IPS-18a (cell line): ENCODE measurements at regions not wholly inside any gene's neighbourhood (a gene's known extent, or its start where the extent isn't known, plus 50 kb on each side); places are given as distances from the start of the nearest gene placed in this dataset.

Experiments used
- H3K27ac ChIP-seq: one replicate; pipeline ENCODE4 v1.5.1; 2013; ENCODE audit warnings: low read length
- H3K27me3 ChIP-seq: one replicate; pipeline ENCODE4 v1.6.1; 2013; ENCODE audit warnings: mild to moderate bottlenecking, low read length; ENCODE audit not compliant: control insufficient read depth, insufficient read depth
- H3K36me3 ChIP-seq: one replicate; pipeline ENCODE4 v1.6.1; 2013; ENCODE audit warnings: low read depth, low read length; ENCODE audit not compliant: control insufficient read depth
- H3K4me1 ChIP-seq: one replicate; pipeline ENCODE4 v1.6.1; 2013; ENCODE audit warnings: low read depth, low read length; ENCODE audit not compliant: control insufficient read depth
- H3K4me3 ChIP-seq: one replicate; pipeline ENCODE4 v1.5.1; 2013; ENCODE audit warnings: low read length
- H3K9ac ChIP-seq: one replicate; pipeline ENCODE4 v1.6.1; 2013; ENCODE audit warnings: mild to moderate bottlenecking, low read length, moderate library complexity
- H3K9me3 ChIP-seq: one replicate; pipeline ENCODE4 v1.6.1; 2013; ENCODE audit warnings: low read depth, low read length; ENCODE audit not compliant: control insufficient read depth

- no peaks in the 10 kb centered on the region for H3K9me3 ChIP-seq
- peaks cover 4% of the 10 kb centered on the region for H3K4me1 ChIP-seq
- no peak overlapping the region for H3K27ac ChIP-seq
- H3K27me3 ChIP-seq: no peaks in the 10 kb centered on the region
- no peaks in the 10 kb centered on the region for H3K36me3 ChIP-seq
- no peak overlapping the region for H3K4me3 ChIP-seq
- no peak overlapping the region for H3K9ac ChIP-seq
Measured at GRCh38 chr22:34108168-34108567, 187.9 kb upstream of the LARGE1 start.

DNA sequence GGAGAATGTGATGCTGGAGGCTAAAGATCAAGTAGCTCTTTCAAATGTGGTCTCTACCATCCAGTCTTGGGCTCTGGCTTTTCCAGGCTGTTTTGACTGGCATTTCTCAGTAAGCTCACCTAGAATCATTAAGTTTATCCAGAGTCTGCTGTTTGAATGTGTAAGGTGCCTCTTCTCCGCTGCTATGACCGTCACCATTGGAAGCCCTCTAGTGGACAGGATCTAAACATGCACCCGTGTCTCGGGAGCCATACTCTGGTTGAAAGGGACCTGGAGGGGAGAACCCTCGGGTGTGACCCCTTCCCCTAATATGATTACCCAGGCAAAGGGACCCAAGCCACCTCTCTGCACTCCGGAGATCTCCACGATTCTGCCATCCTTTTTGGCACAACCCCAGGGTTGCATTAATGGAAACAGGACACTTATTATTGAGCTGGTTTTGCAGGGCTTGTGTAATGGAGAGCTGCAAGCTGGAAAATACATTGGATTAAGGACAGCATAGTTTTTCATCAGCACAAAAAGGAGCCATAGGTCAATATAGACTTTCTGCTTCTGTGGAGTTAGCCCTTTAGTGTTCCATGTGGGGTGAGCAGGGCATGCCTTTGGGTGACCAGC is 191.0 kb upstream of the LARGE1 start:
- Histone ChIP-seq H3K4me3 (no peak overlapping the region), H3K9ac (no peak overlapping the region)

DNA sequence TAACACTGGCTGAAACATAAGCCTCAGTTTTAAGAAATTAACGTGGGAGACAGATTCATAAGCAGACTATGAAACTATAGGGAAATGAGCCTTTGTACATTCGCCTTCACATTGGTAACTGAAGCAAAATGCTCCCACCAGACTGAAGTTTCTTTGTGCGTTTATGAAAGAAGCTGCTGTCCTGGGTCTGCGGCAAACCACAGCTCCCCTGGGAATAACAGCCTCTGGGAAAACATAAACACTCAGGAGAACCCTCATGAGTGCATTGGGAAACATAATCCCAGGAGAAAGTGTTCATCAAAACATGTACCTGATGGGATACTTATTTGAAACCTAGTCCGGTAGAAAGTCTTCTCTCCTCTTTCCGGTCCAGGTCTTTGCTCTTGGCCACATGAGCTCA is 193.1 kb upstream of the LARGE1 start:
- Histone ChIP-seq H3K36me3 (no peaks in the 10 kb centered on the region), H3K27ac (no peak overlapping the region), H3K27me3 (no peaks in the 10 kb centered on the region), H3K4me1 (no peaks in the 10 kb centered on the region), H3K9me3 (no peaks in the 10 kb centered on the region), H3K9ac (no peak overlapping the region), H3K4me3 (no peak overlapping the region)

More for the DNA sequence above, 191.0 kb upstream of the LARGE1 start:
- H3K27ac ChIP-seq: no peak overlapping the region
- H3K9me3 ChIP-seq: no peaks in the 10 kb centered on the region
- no peaks in the 10 kb centered on the region for H3K27me3 ChIP-seq
- no peaks in the 10 kb centered on the region for H3K36me3 ChIP-seq
- H3K4me1 ChIP-seq: no peaks in the 10 kb centered on the region

GRCh38 chr22:34114406-34114805 is 194.1 kb upstream of the LARGE1 start:
- no peaks in the 10 kb centered on the region for H3K36me3 ChIP-seq
- no peaks in the 10 kb centered on the region for H3K4me1 ChIP-seq
- no peaks in the 10 kb centered on the region for H3K9me3 ChIP-seq
- H3K27ac ChIP-seq: no peak overlapping the region
- H3K9ac ChIP-seq: no peak overlapping the region
- no peak overlapping the region for H3K4me3 ChIP-seq
- H3K27me3 ChIP-seq: no peaks in the 10 kb centered on the region

DNA sequence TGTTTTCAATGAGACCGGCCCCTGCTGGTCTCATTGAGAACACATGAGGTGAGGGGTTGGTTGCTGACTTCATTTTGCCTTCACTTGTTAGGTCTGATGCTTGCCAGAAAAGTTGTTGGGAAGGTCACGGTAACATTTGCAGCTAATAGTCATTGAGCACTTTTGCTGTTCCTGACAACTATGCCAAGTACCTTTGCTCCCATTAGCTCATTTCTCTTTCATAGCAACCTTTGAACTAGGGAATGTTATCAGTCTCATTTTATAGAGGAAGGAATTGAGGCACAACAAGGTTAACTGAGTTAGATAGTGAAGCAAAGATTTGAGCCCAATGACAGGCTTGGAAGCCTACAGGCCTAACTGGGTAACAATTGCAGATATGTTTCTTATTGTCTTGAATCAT is 195.4 kb upstream of the LARGE1 start:
- Histone ChIP-seq H3K9ac (no peak overlapping the region), H3K9me3 (no peaks in the 10 kb centered on the region), H3K27me3 (no peaks in the 10 kb centered on the region), H3K4me1 (no peaks in the 10 kb centered on the region), H3K4me3 (no peak overlapping the region), H3K27ac (no peak overlapping the region), H3K36me3 (no peaks in the 10 kb centered on the region)

DNA sequence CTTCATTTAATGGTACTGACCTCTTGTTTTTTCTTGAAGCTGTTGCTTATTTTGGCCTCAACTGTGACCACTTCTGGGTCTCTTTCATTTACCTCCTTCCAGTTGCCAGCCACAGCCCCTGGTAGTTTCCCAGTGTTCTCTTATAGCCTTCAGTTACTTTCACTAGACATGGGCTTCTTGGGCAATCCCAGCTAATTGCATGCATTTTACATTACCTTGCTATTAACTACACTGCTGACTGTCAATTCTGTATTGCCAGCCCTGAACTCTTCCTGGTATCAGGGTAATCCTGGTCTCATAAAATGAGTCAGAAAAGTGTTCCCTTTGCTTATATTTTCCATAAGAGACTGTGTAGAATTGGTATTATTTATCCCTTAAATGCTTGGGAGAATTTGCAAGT is 195.8 kb upstream of the LARGE1 start:
- Histone ChIP-seq H3K36me3 (no peaks in the 10 kb centered on the region), H3K4me3 (no peak overlapping the region), H3K27ac (no peak overlapping the region), H3K9me3 (no peaks in the 10 kb centered on the region), H3K9ac (no peak overlapping the region), H3K4me1 (no peaks in the 10 kb centered on the region), H3K27me3 (no peaks in the 10 kb centered on the region)

DNA sequence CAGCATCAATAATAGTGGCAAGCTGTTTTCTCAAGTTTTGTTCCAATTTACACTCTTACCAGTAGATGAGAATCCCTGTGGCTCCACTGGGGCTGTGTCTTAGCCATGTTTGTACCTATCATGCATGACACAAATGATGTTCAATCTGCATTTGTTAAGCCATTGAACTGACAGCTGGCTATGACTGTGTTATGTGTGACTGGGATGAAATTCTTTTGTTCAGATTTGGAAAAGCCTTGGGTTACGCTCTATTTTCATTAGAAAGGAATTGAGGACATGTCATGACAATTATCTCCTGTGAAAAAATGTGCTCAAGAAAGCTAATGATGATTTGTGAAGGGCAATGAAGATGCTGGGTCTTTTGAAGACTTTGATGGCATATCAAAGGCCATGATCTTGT is 201.8 kb upstream of the LARGE1 start:
- no peaks in the 10 kb centered on the region for H3K4me1 ChIP-seq
- no peak overlapping the region for H3K27ac ChIP-seq
- no peaks in the 10 kb centered on the region for H3K27me3 ChIP-seq
- no peak overlapping the region for H3K4me3 ChIP-seq
- no peaks in the 10 kb centered on the region for H3K36me3 ChIP-seq
- no peaks in the 10 kb centered on the region for H3K9me3 ChIP-seq
- no peak overlapping the region for H3K9ac ChIP-seq

DNA sequence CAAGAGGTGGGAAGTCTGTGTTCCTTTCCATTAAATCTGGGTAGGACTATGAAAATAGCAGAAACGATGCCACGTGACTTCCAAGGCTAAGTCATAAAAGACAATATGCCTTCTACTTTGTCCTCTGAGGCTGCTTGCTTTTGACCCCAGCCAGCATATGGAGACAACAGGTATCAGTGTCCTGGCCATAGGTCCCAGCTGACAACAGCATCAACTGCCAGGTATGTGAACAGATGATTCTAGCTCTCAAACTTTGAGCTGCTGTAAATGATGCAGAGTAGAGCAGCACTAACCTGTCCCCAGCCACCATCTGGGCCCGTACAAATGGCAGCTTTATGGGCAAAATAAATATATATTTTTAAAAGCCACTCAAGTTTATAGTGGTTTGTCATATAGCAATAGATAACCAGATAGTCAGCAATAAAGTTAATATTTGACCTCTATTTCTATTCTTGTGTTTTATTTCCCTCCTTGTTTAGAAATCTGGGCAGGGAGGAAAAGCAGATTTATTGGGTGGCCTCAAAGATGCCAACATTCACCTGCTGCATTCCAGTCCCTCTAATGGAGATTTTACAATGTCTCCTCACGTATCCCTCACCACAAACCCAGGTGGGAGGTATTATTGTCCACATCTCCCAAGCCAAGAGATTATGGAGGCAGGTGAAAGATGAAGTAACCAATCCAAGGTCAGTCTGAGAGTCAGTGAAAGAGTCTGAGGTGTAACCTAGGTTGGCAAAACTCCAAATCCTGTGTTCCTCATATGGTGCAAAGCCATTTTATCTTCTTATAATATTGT is 209.6 kb upstream of the LARGE1 start:
- H3K9me3 ChIP-seq: no peaks in the 10 kb centered on the region

DNA sequence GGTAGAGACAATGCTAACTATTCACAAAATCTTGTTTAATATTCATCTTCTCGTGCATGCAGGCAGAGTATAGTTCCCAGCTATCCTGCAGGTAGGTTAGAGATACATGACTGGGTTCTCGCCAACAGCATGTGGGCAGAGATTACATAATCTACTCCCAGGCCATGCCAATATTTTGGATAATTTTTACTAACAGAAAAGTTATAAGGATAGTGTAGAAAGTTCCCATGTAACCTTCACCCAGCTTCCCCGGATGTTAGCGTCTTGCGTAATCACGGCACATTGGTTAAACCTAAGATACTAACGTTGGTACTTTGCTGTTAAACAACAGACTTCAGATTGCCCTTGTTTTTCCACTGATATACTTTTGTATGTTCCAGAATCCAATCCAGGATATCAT is 215.5 kb upstream of the LARGE1 start:
- Histone ChIP-seq H3K9me3 (no peaks in the 10 kb centered on the region), H3K4me3 (no peak overlapping the region), H3K27me3 (no peaks in the 10 kb centered on the region), H3K9ac (no peak overlapping the region), H3K27ac (no peak overlapping the region), H3K36me3 (no peaks in the 10 kb centered on the region), H3K4me1 (no peaks in the 10 kb centered on the region)

More for the DNA sequence above, 209.6 kb upstream of the LARGE1 start:
- H3K4me1 ChIP-seq: no peaks in the 10 kb centered on the region
- no peak overlapping the region for H3K27ac ChIP-seq
- H3K27me3 ChIP-seq: no peaks in the 10 kb centered on the region
- H3K4me3 ChIP-seq: no peak overlapping the region
- H3K36me3 ChIP-seq: no peaks in the 10 kb centered on the region
- H3K9ac ChIP-seq: no peak overlapping the region

DNA sequence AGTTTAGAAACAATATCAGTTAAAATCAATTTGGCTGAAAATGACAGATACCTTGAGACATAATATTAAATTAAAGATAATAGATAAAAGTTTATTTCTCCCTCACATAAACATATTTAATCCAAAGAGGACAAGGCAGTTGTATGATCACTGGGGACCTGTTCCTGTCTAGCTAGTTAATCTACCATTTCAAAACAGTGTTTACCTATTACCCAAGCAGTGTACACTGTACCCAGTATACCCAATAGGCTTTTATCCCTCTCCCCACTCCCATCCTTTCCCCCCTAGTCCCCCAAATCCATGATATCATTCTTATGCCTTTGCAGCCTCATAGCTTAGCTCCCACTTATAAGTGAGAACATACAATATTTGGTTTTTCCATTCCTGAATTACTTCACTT is 229.7 kb upstream of the LARGE1 start:
- Histone ChIP-seq H3K4me3 (no peak overlapping the region), H3K27me3 (no peaks in the 10 kb centered on the region), H3K9me3 (no peaks in the 10 kb centered on the region)

DNA sequence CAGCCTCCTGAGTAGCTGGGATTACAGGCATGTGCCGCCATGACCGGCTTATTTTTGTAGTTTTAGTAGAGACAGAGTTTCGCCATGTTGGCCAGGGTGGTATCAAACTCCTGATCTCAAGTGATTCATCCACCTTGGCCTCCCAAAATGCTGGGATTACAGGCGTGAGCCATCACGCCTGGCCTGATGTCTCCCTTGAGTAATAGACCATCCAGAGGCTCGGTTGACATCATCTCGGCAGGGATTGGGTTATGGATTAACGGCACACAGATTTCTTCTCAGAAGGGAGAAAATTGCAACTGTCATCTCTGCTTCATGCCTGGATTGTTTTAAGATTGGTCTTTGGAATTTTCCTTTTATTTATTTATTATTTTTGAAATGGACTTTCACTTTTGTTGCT is 239.2 kb upstream of the LARGE1 start:
- Histone ChIP-seq H3K27me3 (peaks cover 41% of the 10 kb centered on the region), H3K36me3 (no peaks in the 10 kb centered on the region), H3K27ac (no peak overlapping the region), H3K4me1 (peaks cover 13% of the 10 kb centered on the region), H3K9ac (no peak overlapping the region), H3K4me3 (no peak overlapping the region), H3K9me3 (no peaks in the 10 kb centered on the region)

More for the DNA sequence above, 229.7 kb upstream of the LARGE1 start:
- Histone ChIP-seq H3K36me3 (no peaks in the 10 kb centered on the region), H3K4me1 (peaks cover 5% of the 10 kb centered on the region), H3K27ac (no peak overlapping the region), H3K9ac (no peak overlapping the region)
